GM23338 (cell line): ENCODE measurements at regions not wholly inside any gene's neighbourhood (a gene's known extent, or its start where the extent isn't known, plus 50 kb on each side); places are given as distances from the start of the nearest gene placed in this dataset.

Source experiments
- ATAC-seq: fragments of 200-7000 bp; cut with Tn5 transposase; 3 replicates; pipeline ENCODE4 v1.9.1; 2020
- DNase-seq: peaks from one replicate; pipeline ENCODE4 v3.0.0-alpha.2; 2015; ENCODE audit warnings: low spot score
- H2AFZ ChIP-seq: fragments of 200-600 bp; sonication (generic); 2 replicates; pipeline ENCODE4 v1.8.0; 2016; ENCODE audit warnings: antibody characterized with exemption, mild to moderate bottlenecking, moderate library complexity
- H3F3A ChIP-seq: fragments of 200-600 bp; sonication (generic); replicated peaks from 2 replicates; pipeline ENCODE4 v1.8.0; 2017; ENCODE audit warnings: antibody characterized with exemption, mixed run types, low read depth
- H3K27ac ChIP-seq: fragments of 200-600 bp; sonication (generic); 2 replicates; pipeline ENCODE4 v1.6.1; 2016; ENCODE audit warnings: low read depth
- H3K27me3 ChIP-seq: fragments of 200-600 bp; sonication (generic); 2 replicates; pipeline ENCODE4 v1.8.0; 2016; ENCODE audit warnings: mild to moderate bottlenecking, mixed run types, moderate library complexity; ENCODE audit not compliant: insufficient read depth
- H3K36me3 ChIP-seq: fragments of 200-600 bp; sonication (generic); 2 replicates; pipeline ENCODE4 v1.8.0; 2016; ENCODE audit warnings: mild to moderate bottlenecking; ENCODE audit not compliant: insufficient read depth
- H3K4me1 ChIP-seq: fragments of 200-600 bp; sonication (generic); 2 replicates; pipeline ENCODE4 v1.8.0; 2016; ENCODE audit warnings: mild to moderate bottlenecking, moderate library complexity; ENCODE audit not compliant: insufficient read depth
- H3K4me2 ChIP-seq: fragments of 200-600 bp; sonication (generic); 2 replicates; pipeline ENCODE4 v1.7.1; 2017; ENCODE audit warnings: mixed run types
- H3K4me3 ChIP-seq: fragments of 200-600 bp; sonication (generic); 2 replicates; pipeline ENCODE4 v1.6.1; 2016; ENCODE audit warnings: mixed run types
- H3K79me2 ChIP-seq: fragments of 200-600 bp; sonication (generic); replicated peaks from 2 replicates; pipeline ENCODE4 v1.8.0; 2017; ENCODE audit warnings: mild to moderate bottlenecking; ENCODE audit not compliant: insufficient read depth
- H3K9me2 ChIP-seq: fragments of 200-600 bp; sonication (generic); 2 replicates; pipeline ENCODE4 v1.8.0; 2017; ENCODE audit not compliant: insufficient read depth
- H4K20me1 ChIP-seq: fragments of 200-600 bp; sonication (generic); replicated peaks from 2 replicates; pipeline ENCODE4 v1.8.0; 2017; ENCODE audit warnings: mild to moderate bottlenecking; ENCODE audit not compliant: insufficient read depth
- H3K27ac Mint-ChIP-seq: 2 replicates; pipeline ENCODE4 v1.8.0; 2020; ENCODE audit warnings: inconsistent platforms, mild to moderate bottlenecking, moderate library complexity, mixed read lengths
- H3K27me3 Mint-ChIP-seq: 3 replicates; pipeline ENCODE4 v1.8.0; 2022; ENCODE audit warnings: low read depth, mild to moderate bottlenecking, moderate library complexity, mixed read lengths, inconsistent platforms; ENCODE audit not compliant: insufficient read depth, poor library complexity
- H3K36me3 Mint-ChIP-seq: 3 replicates; pipeline ENCODE4 v1.8.0; 2021; ENCODE audit warnings: low read depth, mild to moderate bottlenecking, inconsistent platforms, moderate library complexity, mixed read lengths
- H3K4me1 Mint-ChIP-seq: 3 replicates; pipeline ENCODE4 v1.8.0; 2020; ENCODE audit warnings: mild to moderate bottlenecking, inconsistent platforms, mixed read lengths
- H3K4me3 Mint-ChIP-seq: 3 replicates; pipeline ENCODE4 v1.8.0; 2021; ENCODE audit warnings: moderate library complexity, mild to moderate bottlenecking, inconsistent platforms, mixed read lengths
- H3K9me3 Mint-ChIP-seq: 3 replicates; pipeline ENCODE4 v1.8.0; 2020; ENCODE audit warnings: moderate library complexity, mild to moderate bottlenecking, inconsistent platforms, mixed read lengths
- CTCF ChIP-seq, 2 experiments: fragments of 200-600 bp in 1 of 2; sonication (generic) in 1 of 2; conservative IDR thresholded peaks; 2 replicates each; pipeline versions ENCODE4 v1.5.1 to v1.6.1; 2016 to 2017; ENCODE audit warnings: antibody characterized with exemption in 2 of 2, low read depth in 2 of 2, mild to moderate bottlenecking in 2 of 2, moderate library complexity in 1 of 2
- ETS1 ChIP-seq: IDR thresholded peaks from 2 replicates; pipeline ENCODE4 v1.6.1; 2016; ENCODE audit warnings: antibody characterized with exemption
- REST ChIP-seq: IDR thresholded peaks from one replicate; pipeline ENCODE4 v1.6.1; 2018; ENCODE audit warnings: antibody characterized with exemption; ENCODE audit not compliant: unreplicated experiment
- ZNF331 ChIP-seq: fragments of 250-450 bp; sonication (Bioruptor Pico); IDR thresholded peaks from 2 replicates; pipeline ENCODE4 v1.5.0; 2020; ENCODE audit warnings: low read depth, mild to moderate bottlenecking, moderate library complexity
- TF ChIP-seq, protein P1 (sequence below): fragments of 250-450 bp; sonication (Bioruptor Pico); IDR thresholded peaks from 2 replicates; pipeline ENCODE4 v1.5.0; 2020; ENCODE audit warnings: mild to moderate bottlenecking, moderate library complexity

- Histone ChIP-seq H3F3A (no peaks in the 10 kb centered on the region), H3K4me1 (peaks cover 11% of the 10 kb centered on the region), H3K27me3 (no peaks in the 10 kb centered on the region), H3K36me3 (no peaks in the 10 kb centered on the region), H2AFZ (peak overlapping the region; percentile 70; the same call in 1 of the 2 replicates), H4K20me1 (no peaks in the 10 kb centered on the region), H3K4me2 (no peak overlapping the region), H3K27ac (no peak overlapping the region), H3K9me2 (no peaks in the 10 kb centered on the region), H3K79me2 (no peaks in the 10 kb centered on the region), H3K4me3 (no peak overlapping the region)
- TF ChIP-seq CTCF (conservative IDR thresholded peaks at IDR 0.05; ENCODE audit: low read depth in 2 of 2) = peak in 1 of 2 experiments; percentile 35; a peak in 2 of 4 replicates
- TF ChIP-seq, protein P1, sequence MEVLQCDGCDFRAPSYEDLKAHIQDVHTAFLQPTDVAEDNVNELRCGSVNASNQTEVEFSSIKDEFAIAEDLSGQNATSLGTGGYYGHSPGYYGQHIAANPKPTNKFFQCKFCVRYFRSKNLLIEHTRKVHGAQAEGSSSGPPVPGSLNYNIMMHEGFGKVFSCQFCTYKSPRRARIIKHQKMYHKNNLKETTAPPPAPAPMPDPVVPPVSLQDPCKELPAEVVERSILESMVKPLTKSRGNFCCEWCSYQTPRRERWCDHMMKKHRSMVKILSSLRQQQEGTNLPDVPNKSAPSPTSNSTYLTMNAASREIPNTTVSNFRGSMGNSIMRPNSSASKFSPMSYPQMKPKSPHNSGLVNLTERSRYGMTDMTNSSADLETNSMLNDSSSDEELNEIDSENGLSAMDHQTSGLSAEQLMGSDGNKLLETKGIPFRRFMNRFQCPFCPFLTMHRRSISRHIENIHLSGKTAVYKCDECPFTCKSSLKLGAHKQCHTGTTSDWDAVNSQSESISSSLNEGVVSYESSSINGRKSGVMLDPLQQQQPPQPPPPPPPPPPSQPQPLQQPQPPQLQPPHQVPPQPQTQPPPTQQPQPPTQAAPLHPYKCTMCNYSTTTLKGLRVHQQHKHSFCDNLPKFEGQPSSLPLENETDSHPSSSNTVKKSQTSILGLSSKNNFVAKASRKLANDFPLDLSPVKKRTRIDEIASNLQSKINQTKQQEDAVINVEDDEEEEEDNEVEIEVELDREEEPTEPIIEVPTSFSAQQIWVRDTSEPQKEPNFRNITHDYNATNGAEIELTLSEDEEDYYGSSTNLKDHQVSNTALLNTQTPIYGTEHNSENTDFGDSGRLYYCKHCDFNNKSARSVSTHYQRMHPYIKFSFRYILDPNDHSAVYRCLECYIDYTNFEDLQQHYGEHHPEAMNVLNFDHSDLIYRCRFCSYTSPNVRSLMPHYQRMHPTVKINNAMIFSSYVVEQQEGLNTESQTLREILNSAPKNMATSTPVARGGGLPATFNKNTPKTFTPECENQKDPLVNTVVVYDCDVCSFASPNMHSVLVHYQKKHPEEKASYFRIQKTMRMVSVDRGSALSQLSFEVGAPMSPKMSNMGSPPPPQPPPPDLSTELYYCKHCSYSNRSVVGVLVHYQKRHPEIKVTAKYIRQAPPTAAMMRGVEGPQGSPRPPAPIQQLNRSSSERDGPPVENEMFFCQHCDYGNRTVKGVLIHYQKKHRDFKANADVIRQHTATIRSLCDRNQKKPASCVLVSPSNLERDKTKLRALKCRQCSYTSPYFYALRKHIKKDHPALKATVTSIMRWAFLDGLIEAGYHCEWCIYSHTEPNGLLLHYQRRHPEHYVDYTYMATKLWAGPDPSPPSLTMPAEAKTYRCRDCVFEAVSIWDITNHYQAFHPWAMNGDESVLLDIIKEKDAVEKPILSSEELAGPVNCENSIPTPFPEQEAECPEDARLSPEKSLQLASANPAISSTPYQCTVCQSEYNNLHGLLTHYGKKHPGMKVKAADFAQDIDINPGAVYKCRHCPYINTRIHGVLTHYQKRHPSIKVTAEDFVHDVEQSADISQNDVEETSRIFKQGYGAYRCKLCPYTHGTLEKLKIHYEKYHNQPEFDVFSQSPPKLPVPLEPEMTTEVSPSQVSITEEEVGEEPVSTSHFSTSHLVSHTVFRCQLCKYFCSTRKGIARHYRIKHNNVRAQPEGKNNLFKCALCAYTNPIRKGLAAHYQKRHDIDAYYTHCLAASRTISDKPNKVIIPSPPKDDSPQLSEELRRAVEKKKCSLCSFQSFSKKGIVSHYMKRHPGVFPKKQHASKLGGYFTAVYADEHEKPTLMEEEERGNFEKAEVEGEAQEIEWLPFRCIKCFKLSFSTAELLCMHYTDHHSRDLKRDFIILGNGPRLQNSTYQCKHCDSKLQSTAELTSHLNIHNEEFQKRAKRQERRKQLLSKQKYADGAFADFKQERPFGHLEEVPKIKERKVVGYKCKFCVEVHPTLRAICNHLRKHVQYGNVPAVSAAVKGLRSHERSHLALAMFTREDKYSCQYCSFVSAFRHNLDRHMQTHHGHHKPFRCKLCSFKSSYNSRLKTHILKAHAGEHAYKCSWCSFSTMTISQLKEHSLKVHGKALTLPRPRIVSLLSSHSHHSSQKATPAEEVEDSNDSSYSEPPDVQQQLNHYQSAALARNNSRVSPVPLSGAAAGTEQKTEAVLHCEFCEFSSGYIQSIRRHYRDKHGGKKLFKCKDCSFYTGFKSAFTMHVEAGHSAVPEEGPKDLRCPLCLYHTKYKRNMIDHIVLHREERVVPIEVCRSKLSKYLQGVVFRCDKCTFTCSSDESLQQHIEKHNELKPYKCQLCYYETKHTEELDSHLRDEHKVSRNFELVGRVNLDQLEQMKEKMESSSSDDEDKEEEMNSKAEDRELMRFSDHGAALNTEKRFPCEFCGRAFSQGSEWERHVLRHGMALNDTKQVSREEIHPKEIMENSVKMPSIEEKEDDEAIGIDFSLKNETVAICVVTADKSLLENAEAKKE (CRISPR knock-in tag) = no peak
- Mint-ChIP-seq H3K27ac (no peak overlapping the region), H3K4me1 (peaks cover 3% of the 10 kb centered on the region), H3K36me3 (peaks cover 5% of the 10 kb centered on the region; the same call in 2 of the 3 replicates), H3K4me3 (no peak overlapping the region), H3K9me3 (peaks cover 2% of the 10 kb centered on the region; the same call in 1 of the 3 replicates), H3K27me3 (peaks cover 3% of the 10 kb centered on the region)
- ATAC-seq (no peak; the same call in 2 of the 3 replicates), DNase-seq (peak; percentile 39)
These were observed 557.2 kb upstream of the GRID2 start for GRCh38 chr4:91746551-91746950.

- Mint-ChIP-seq H3K4me1 (peaks cover 3% of the 10 kb centered on the region; the same call in 2 of the 3 replicates), H3K36me3 (no peaks in the 10 kb centered on the region), H3K27me3 (no peaks in the 10 kb centered on the region), H3K4me3 (no peak overlapping the region), H3K9me3 (no peaks in the 10 kb centered on the region), H3K27ac (no peak overlapping the region)
- Histone ChIP-seq H3K4me1 (peaks cover 7% of the 10 kb centered on the region; the same call in 1 of the 2 replicates), H3K27me3 (no peaks in the 10 kb centered on the region), H2AFZ (no peak overlapping the region), H3K79me2 (no peaks in the 10 kb centered on the region), H3F3A (no peaks in the 10 kb centered on the region), H3K27ac (no peak overlapping the region), H3K4me3 (no peak overlapping the region), H3K4me2 (no peak overlapping the region), H3K9me2 (no peaks in the 10 kb centered on the region), H3K36me3 (no peaks in the 10 kb centered on the region), H4K20me1 (no peaks in the 10 kb centered on the region)
- no peak for DNase-seq
- no peak for ATAC-seq
- no peak for TF ChIP-seq REST
- TF ChIP-seq ETS1 = no peak
- TF ChIP-seq CTCF (conservative IDR thresholded peaks at IDR 0.05; ENCODE audit: low read depth in 2 of 2) = no peak
- TF ChIP-seq ZNF331 = no peak
These were observed 551.8 kb upstream of the GRID2 start for GRCh38 chr4:91751961-91752360.
